Choroid plexus epithelial cell (primary cell): ENCODE measurements at regions not wholly inside any gene's neighbourhood (a gene's known extent, or its start where the extent isn't known, plus 50 kb on each side); places are given as distances from the start of the nearest gene placed in this dataset.
A peak's percentile ranks its signal among the peaks of the same experiment; 100 is the strongest.

Source experiments
- DNase-seq: peaks from one replicate; pipeline ENCODE4 v3.0.0-alpha.2; 2010; ENCODE audit warnings: low read depth
- H3K4me3 ChIP-seq: 2 replicates; pipeline ENCODE4 v1.5.1; 2011; ENCODE audit warnings: low read depth, mild to moderate bottlenecking, control low read depth, low read length, moderate library complexity
- CTCF ChIP-seq: conservative IDR thresholded peaks from 2 replicates; pipeline ENCODE4 v1.5.1; 2011; ENCODE audit warnings: low read depth, mild to moderate bottlenecking, control low read depth, inconsistent platforms, low read length, moderate library complexity

DNA sequence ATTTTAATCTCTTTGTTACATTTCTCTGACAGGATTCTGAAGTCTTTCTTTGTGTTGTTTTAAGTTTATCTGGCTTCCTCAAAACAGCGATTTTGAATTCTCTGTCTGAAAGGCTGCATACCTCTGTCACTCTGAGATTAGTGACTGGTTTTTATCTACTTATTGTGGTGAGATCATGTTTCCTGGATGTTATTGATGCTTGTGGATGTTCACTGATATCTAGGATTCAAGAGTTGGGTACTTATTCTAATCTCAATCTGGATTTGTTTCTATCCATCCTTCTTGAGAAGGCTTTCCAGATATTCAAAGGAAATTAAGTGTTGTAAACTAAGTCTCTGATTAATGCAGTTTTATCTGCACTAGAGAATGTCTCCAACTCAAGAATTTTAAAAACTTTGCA, 1076.1 kb upstream of the ADGRB3 start:
- DNase-seq, result peak; percentile 16
- H3K4me3 ChIP-seq, result no peak overlapping the region
- TF ChIP-seq CTCF, result no peak

GRCh38 chr6:67544851-67545452, 1090.1 kb upstream of the ADGRB3 start:
- no peak for TF ChIP-seq CTCF
- no peak overlapping the region for H3K4me3 ChIP-seq
- DNase-seq, result no peak

GRCh38 chr6:67541586-67541985, 1093.5 kb upstream of the ADGRB3 start:
- no peak overlapping the region for H3K4me3 ChIP-seq
- TF ChIP-seq CTCF, result no peak
- peak; percentile 25 for DNase-seq

DNA sequence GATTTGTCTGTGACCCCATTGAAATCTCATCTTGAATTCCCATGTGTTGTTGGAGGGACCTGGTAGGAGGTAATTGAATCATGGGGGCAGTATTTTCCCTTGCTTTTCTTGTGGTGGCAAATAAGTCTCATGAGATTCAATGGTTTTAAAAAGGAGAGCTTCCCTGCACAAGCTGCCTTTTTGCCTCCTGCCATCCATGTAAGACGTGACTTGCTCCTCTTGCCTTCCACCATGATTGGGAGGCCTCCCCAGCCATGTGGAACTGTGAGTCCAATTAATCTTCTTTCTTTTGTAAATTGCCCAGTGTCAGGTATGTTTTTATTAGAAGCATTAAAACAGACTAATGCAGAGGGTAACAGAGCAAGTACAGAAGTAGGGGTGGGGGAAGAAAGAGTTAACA, 1097.0 kb upstream of the ADGRB3 start:
- DNase-seq, result no peak
- TF ChIP-seq CTCF, result no peak
- no peak overlapping the region for H3K4me3 ChIP-seq

DNA sequence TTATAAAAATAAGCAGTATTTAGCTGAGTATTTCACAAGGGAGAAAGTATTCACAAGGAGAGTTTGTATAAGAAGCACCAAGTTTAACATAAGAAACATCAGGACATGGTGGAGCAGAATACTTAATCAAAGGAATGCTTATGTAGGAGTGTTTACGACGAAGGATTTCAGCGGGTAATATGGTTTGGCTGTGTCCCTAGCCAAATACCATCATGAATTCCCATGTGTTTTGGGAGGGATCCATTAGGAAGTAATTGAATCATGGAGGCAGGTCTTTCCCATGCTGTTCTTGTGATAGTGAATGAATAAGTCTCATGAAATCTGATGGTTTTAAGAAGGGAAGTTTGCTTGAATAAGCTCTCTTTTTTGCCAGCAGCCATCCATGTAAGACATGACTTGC, 1099.1 kb upstream of the ADGRB3 start:
- no peak for DNase-seq
- no peak overlapping the region for H3K4me3 ChIP-seq
- TF ChIP-seq CTCF, result no peak

- no peak for DNase-seq
- no peak overlapping the region for H3K4me3 ChIP-seq
- no peak for TF ChIP-seq CTCF
These were observed 1128.7 kb upstream of the ADGRB3 start for GRCh38 chr6:67506352-67506751.

DNA sequence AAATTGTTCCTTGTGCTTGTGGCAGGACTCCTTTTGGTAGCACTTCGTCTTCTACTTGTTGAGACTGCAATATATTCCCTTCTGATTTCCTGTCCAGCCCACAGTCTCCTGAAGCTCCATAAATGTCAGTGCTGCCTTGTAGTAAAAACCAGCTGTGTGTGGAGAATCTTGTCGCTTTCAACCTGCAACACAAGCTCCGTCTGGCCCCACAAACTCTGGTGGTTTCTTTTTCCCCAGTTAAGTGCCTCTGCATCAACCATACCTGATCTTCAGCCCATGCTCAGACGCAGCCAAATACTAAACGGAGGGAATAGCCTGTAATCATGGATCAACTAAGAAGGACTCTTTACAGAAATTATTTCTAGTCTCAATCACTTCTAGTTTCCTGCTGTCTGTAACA, 1133.3 kb upstream of the ADGRB3 start:
- peak; percentile 39 for DNase-seq
- peak overlapping the region; percentile 30 for H3K4me3 ChIP-seq
- TF ChIP-seq CTCF, result no peak
